DMS153 treated with DMSO at 0.1 percent for 48 hours (cell line): ENCODE measurements at regions not wholly inside any gene's neighbourhood (a gene's known extent, or its start where the extent isn't known, plus 50 kb on each side); places are given as distances from the start of the nearest gene placed in this dataset.
"Not testable (repeated sequence)": the region's sequence is repeated elsewhere in the genome, so short reads cannot be mapped to it uniquely, and the experiment has no call there.

Experiments
- DNase-seq: peaks from one replicate; lab custom pipeline; 2025; ENCODE audit not compliant: unreplicated experiment; lab: John Stamatoyannopoulos, UW

DNA sequence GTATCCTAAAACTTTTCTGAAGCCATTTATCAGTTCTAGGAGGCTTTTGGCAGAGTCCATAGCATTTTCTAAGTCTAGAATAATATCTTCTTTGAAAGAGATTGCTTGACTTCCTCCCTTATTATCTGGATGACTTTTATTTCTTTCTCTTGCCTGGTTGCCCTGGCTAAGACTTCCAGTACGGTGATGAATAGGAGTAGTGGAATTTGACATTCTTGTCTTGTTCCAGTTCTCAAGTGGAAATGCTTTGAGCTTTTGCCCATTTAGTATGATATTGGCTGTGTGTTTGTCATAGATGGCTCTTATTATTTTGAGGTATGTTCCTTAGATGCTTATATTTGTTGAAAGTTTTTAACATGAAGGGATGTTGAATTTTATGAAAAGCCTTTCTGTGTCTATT, 1647.9 kb downstream of the PLA2G4A start:
- no peak for DNase-seq

DNA sequence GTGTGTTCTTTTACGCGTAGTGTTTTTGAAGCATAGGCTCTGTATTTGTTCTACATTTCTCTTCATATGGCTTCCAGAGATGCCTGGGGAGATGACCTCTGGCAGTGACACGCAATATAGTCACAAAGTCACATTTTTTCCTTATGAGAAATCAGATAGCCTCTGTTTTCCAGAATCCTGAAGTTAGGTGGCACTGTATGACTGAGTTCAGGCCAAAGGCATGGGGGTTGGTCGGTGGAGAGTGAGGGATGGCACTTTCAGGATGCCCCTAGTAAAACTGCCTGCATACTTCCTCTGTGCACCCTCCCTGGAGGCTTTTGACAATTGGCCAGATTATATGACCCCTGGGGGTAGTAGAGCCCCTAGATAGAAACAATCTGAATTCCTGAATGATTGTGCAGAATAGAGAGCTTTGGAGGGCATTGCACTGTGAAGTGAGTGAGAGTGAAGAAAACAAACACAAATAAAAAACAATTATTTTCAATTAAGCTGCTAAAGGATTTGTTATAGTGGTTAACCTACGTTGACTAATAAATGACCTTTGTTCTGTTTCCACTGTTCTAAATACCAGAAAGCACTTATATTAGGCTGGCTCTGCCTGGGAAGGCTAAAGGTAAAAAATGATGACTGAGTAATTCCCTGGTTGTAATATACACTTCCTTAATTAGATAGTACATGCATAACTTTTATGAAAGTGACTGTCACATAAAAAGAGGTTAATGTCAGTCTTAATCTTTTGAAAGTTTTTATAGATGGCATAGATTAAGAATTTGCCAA, 1660.8 kb downstream of the PLA2G4A start:
- DNase-seq: no peak

DNA sequence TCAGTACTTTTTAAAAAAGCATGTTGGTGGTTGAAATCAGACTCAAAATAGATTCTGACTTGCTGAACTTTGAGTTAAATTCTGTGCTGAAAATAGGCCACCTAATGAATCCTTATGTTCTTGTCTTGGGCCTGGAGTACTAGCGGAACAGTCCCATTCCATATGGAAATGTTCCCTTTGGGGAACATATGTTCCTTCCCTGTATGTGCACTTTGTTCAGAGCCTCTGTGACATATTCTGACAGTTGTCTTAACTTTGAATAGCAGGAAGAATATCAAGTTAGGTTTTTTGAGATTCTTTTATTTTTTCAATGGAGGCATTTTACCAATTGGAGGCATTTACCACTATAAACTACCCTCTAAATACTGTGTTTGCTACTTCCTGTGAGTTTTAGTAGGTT, 1667.8 kb downstream of the PLA2G4A start:
- no peak for DNase-seq

DNA sequence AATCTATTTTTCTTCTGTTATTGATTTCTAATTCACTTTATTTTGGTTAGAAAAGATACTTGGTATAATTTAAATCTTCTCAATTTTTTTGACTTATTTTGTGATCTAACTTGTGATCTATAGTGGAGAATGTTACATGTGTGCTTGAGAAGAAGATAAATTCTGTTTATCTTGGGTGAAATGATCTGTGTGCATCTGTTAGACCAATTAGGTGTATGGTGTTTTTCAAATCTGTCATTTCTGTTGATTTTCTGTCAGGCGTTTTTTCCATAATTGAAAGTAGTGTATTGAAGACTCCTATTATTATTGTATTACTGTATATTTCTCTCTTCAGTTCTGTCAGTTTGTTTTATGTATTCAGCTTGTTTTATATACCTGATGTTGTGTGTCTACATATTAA, 1668.3 kb downstream of the PLA2G4A start:
- no peak for DNase-seq

DNA sequence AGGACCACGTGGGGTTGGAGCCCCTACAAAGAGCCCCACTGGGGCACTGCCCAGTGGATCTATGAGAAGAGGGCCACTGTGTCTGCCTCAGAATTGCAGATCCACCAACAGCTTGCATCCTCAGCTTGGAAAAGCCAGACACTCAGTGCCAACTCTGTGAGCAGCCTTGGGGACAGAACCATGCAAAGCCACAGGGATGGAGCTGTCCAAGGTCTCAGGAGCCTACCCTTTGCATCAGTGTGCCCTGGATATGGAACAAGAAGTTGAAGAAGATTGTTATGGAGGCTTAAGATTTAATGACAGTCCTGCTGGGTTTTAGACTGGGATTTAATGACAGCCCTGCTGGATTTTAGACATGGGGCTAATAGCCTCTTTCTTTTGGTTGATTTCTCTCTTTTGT, 1670.9 kb downstream of the PLA2G4A start:
- DNase-seq: no peak

DNA sequence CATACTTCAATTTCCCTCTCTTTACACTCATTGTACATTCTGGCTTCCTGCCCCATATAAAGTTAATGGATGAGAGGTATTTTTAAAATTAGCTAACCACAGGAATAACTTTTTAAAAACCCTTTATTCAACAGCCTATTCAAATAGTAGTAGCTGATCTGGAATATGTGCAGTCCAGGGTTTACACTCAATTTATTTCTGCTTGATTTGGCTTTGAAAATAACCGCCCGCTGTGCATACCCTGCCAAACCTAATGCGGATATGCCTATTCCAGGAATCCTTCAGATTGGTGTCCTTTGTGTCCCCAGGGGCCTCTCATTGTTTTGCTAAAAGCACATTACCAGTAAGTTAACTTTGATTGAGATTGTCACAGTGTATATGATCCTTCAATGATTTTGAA, 1686.2 kb downstream of the PLA2G4A start:
- DNase-seq: no peak

DNA sequence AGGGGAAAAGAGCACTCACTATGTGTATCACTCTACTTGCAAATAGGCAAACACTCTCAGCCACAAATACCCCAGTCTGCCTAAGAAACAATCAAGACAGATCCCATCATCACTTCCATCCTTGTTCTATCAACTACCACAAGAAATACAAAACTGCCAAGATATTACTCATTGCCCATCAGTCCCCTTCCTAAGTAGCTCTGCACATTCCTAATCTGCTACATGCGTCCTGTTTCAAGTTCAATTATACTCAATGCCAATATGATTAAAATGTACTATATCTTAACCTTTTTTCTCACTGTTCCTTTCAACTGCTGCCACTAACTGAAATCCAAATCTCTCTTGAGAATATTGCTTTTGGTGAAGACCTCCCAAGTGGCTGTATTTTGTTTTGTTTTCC, 1688.4 kb downstream of the PLA2G4A start:
- no peak for DNase-seq

DNA sequence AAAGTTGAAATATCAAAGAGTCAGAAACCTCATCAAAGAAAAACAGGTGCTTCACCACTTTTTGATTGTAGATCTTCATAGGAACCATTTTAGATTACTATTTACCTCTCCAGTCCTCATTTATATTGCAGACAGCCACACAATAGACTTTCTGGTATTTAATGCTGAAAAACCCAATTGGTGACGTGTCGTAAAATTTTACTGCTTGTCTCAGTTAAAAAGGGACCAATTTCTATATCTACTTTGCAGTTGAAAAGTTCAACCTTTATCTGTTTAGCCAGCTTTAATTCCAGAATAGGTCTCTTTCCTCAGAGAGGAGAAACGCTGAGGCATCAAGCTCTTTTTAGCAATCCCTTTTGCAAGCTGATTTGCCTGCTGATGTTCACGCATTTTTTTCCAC, 1722.4 kb downstream of the PLA2G4A start:
- no peak for DNase-seq

DNA sequence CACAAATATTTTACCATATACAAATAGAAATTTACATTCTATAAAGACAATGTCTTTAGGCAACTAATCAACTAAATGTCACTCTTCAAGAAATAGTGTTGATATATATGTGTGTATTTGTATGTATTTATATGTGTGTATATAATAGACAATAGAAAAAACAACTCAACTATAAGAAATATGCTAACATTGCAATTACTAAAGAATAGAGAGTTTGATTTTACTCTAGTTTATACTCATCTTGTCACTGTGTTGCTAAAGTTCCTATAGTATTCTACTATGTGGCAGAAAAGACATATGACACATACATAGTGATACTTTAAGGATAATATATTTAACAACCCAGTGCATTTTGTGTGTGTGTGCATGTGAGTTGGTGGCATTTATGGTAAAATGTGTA, 1728.3 kb downstream of the PLA2G4A start:
- DNase-seq: no peak

DNA sequence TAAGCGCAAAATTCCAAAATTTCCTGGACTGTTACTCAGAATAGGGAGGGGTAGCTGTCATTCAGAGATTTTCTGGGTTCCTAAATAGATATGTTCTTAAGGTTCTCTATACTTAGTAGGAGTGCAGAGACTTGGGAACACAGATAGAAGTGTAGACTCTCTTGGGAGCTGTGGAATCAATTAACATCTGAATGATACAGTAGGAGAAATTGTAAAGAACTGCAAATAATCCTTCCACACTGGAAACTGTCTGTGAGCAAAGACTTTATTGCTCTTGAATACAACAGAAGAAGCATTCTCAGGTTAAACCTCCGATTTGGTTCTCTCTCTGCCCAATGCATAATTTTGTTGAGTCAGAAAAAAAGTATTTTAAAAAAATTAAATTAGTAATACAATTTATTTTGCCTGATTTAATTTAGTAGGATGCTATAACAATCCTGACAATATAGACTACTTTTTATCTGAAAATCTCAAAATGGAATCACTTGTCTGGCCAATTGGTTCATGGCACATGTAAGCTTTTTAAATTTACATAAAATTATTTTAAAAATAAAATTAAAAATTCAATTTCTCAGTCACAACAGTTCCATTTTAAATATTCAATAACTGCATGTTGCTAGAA, 1754.3 kb downstream of the PLA2G4A start:
- no peak for DNase-seq

DNA sequence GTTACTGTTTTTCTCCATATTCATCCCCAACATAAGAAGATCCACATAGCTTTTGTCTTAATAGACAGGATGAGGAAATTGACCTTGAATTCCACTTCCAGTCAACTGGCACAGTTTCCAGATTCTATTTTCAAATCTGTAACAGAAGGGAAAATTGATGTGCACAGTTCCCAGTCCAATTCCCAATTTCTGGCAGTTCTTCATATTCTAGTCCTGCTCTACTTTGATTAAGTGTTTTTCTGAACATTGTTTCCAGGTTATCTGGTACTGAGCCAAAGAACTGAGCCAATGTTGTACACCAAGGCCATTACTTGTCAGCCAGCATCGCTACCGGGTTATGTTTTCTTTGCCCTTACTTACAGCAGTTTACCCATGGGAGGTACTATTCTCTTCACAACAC, 1755.4 kb downstream of the PLA2G4A start:
- no peak for DNase-seq

DNA sequence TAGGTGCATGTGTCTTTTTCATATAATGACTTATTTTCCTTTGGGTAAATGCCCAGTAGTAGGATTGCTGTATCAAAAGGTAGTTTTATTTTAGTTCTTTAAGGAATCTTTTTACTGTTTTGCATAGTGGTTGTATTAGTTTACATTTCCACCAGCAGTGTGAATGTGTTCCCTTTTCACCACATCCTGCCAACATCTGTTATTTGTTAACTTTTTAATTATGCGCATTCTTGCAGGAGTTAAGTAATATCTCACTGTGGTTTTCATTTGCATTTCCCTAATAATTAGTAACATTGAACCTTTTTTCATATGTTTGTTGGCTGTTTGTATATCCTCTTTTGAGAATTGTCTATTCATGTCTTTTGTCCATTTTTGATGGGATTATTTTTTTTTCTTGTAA, 1761.9 kb downstream of the PLA2G4A start:
- no peak for DNase-seq

DNA sequence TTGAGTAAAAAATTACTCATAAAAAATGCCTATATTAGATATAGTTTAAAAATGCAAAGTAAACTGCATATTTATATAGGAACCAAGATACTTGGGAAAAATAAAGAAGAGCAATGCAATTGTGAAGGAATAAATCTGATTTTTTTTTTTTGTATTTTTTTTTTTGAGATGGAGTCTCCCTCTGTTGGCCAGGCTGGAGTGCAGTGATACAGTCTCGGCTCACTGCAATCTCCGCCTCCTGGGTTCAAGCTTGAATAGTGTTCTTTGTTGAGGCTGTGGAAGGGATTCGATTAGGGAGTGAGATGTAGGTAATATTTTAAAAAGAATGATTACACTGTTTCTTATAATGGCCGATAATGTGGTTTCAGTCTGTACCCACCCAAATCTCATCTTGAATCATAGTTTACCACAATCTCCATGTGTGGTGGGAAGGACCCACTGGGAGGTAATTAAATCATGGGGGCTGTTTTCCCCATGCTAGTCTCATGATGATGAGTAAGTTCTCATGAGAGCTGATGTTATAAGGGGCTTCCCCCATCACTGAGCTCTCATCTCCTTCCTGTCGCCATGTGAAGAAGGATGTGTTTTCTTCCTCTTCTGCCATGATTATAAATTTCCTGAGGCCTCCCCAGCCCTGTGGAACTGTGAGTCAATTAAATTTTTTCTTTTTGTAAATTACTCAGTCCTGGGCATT, 1765.9 kb downstream of the PLA2G4A start:
- no peak for DNase-seq

DNA sequence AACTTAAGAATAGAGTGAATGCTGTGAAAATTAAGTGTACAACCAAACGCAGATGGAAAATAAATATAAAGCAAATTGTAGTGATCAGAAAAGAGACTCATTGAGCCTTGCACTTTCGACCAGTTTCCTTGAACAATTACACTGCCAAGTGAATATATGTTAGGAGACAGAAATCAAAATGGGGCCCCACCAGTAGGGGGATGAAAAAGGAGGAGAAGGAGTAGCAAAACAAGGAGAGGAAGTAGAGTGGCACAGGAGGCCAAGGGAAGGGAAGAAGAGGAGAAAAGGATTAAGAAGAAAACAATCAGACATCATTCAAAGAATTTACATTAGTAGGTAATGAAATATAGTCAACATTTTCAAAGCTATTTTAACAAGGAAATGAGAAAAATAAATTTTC, 1770.6 kb downstream of the PLA2G4A start:
- no peak for DNase-seq

DNA sequence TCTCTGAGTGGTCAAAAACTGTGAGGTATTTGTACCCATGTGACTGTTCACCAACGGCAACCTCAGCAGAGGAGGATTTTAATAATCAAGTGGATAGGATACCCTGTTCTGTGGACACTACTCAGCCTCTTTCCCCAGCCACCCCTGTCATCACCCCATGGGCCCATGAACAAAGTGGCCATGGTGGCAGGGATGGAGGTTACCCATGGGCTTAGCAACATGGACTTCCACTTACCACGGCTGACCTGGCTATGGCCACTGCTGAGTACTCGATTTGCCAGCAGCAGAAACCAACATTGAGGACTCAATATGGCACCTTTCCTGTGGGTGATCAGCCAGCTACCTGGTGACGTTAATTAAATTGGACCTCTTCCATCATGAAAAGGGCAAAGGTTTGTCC, 1782.7 kb downstream of the PLA2G4A start:
- no peak for DNase-seq

DNA sequence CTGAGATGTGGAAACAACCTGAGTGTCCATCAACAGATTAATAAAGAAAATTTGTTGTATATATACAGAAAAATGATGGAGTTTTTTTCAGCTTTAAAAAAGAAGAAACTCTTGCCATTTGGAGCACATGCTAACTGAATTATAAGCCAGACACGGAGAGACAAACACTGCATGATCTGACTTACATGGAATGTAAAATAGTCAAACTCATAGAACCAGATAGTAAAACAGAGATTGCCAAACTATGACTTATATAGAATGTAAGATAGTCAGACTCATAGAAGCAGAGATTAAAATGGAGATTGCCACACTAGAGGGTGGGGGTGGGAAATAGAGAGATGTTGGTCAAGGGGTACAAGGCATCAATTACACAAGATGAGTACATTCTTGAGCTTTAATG, 1786.6 kb downstream of the PLA2G4A start:
- DNase-seq: no peak

DNA sequence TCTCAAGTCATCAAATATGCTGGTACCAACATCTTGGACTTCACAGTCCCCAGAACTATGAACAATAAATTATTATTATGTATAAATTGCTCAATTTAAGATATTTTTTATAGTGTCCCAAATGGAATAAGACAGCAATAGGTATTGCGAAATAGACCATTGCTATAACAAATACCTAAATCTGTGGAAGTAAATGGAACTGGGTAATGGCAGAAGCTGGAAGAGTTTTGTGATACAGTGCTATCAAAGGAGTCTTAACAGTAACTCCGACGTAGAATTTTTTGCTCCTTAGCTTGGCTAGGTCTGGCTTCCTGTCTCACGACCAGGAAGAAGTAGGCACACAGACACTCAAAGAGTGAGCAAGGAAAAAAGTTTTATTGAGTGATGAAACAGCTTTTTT, 1791.5 kb downstream of the PLA2G4A start:
- DNase-seq: no peak

DNA sequence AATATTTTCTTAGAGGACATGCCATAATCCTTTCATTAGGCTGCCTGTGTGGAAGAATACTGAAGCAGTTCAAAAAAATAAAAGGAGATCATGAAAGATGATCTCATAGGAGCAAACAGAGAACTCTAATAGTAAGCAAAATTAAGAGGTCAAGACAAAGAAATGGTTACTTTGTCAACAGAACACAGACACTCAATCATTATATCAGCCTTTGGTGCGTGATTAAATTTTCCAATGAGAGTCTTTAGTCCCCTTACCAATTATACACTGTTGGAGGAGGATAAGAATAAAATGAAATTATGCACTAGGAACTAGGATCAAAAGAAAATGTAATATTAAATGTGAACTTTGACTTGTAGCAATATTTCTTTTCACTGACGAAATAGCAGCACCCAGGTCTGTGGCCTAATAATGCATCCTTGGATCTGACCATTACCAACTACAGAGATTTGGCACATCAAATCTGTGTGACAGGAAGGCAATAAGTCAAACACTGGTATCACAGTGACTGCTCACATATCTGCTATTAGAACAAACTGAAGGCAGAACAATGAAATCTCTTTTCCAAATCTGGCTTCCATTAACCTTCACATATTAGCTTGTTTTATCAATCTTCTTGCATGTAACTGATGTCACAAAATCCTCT, 1812.9 kb downstream of the PLA2G4A start:
- no peak for DNase-seq

DNA sequence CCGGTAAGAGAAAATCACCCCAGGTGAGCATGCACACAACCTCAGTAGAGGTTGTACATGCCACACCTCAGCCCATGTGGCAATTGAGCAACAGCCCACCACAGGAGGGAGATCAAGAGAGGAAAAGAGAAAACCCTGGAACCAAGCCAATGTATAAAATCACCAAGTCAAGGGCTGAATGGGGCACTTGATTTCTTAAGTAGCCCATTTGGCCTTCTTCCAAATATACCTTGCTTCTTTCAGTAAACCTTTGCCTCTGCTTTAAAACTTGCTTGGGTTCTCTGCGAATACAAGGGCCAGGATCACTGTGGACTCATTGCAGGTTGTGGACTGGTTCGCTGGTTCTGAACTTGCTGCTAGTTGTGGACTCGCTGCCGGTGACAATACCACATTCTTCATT, 1814.0 kb downstream of the PLA2G4A start:
- no peak for DNase-seq

DNA sequence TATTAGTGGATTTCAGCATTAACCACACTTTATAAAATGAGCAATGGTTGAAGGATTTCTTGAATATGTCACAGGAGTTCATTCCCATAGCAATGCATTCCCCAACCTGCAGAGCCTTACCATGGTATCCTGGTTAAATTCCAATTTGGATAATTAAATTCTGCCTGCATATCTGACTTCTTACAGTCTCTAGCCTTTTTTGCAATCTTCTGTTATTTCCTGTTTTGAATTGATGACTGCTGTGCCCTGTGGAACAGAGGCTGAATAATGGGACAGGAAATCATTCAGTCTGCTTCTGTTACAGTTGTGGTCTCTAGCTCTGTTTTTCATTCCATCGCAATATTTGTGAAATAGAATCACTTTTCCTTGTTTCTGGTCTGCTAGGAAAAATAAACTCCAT, 1823.9 kb downstream of the PLA2G4A start:
- DNase-seq: no peak

DNA sequence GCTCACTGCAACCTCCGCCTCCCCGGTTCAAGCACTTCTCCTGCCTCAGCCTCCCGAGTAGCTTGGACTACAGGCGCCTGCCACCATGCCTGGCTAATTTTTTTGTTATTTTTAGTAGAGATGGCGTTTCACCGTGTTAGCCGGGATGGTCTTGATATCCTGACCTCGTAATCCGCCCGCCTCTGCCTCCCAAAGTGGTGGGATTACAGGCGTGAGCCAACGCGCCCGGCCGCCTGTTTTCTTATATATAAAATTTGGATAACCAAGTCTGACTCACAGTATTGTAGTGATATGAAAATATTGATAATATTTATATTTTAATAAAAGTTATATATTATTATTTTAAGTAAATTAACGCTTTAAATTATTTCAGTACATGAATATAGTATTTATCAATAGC, 1821.7 kb downstream of the BRINP3 start:
- not testable (repeated sequence) for DNase-seq

DNA sequence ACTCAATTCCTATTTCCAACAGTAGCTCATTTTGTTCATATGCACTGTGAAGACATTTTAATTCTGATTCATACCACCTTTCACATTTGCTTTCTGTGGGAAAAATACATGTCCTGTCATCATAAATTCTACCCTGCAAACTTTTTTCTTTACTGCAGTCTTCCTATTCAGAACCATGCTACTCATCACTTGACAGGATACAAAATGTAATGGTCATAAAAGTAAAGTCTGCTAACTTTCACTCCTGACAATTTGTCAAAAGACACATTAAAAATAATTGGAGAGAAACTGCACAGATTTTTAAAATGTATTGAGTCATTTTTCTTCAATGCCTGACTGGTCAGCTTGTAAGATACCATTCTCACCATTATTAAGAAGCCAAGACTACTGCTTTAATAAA, 1817.1 kb downstream of the BRINP3 start:
- no peak for DNase-seq
